Nephron (organoid): ENCODE measurements at regions not wholly inside any gene's neighbourhood (a gene's known extent, or its start where the extent isn't known, plus 50 kb on each side); places are given as distances from the start of the nearest gene placed in this dataset.
A peak's percentile ranks its signal among the peaks of the same experiment; 100 is the strongest.

Source experiments
- H3K27ac Mint-ChIP-seq, 3 experiments: 2 replicates each; pipeline ENCODE4 v1.8.0; 2020; ENCODE audit warnings: mixed read lengths in 3 of 3, mild to moderate bottlenecking in 2 of 3, moderate library complexity in 1 of 3
- H3K27me3 Mint-ChIP-seq: 2 replicates; pipeline ENCODE4 v1.8.0; 2021; ENCODE audit warnings: low read depth, mild to moderate bottlenecking, moderate library complexity, mixed read lengths
- H3K36me3 Mint-ChIP-seq: 2 replicates; pipeline ENCODE4 v1.8.0; 2020; ENCODE audit warnings: low read depth, mixed read lengths
- H3K4me1 Mint-ChIP-seq: 2 replicates; pipeline ENCODE4 v1.8.0; 2020; ENCODE audit warnings: mixed read lengths
- H3K4me3 Mint-ChIP-seq, 3 experiments: 2 replicates each; pipeline ENCODE4 v1.8.0; 2020; ENCODE audit warnings: mild to moderate bottlenecking in 3 of 3, mixed read lengths in 3 of 3, moderate library complexity in 2 of 3
- H3K9me3 Mint-ChIP-seq: 2 replicates; pipeline ENCODE4 v1.8.0; 2020; ENCODE audit warnings: mixed read lengths
- CTCF ChIP-seq, 3 experiments: fragments of 200-600 bp; sonication (generic); IDR thresholded peaks; one replicate each; pipeline ENCODE4 v1.5.0; 2021; ENCODE audit warnings: antibody characterized with exemption in 3 of 3; ENCODE audit not compliant: unreplicated experiment in 3 of 3

- no peak for TF ChIP-seq CTCF (IDR thresholded peaks at IDR 0.05; ENCODE audit: unreplicated experiment in 3 of 3)
- H3K9me3 Mint-ChIP-seq: no peaks in the 10 kb centered on the region
- no peaks in the 10 kb centered on the region for H3K36me3 Mint-ChIP-seq
- H3K27me3 Mint-ChIP-seq: peaks cover 17% of the 10 kb centered on the region
- H3K4me1 Mint-ChIP-seq: peaks cover 55% of the 10 kb centered on the region
- H3K27ac Mint-ChIP-seq: peak overlapping the region; percentile 97 to 99 (median 99)
- H3K4me3 Mint-ChIP-seq: peak overlapping the region; percentile 25 to 80 (median 47)
Measured at GRCh38 chr1:68294367-68295066, 62.2 kb upstream of the WLS start.

- H3K9me3 Mint-ChIP-seq: no peaks in the 10 kb centered on the region
- peaks cover 55% of the 10 kb centered on the region for H3K4me1 Mint-ChIP-seq
- no peaks in the 10 kb centered on the region for H3K36me3 Mint-ChIP-seq
- H3K27me3 Mint-ChIP-seq: peaks cover 17% of the 10 kb centered on the region
- H3K4me3 Mint-ChIP-seq: peak overlapping the region; percentile 57 to 80 (median 71)
- H3K27ac Mint-ChIP-seq: peak overlapping the region; percentile 97 to 99 (median 99)
- TF ChIP-seq CTCF (IDR thresholded peaks at IDR 0.05; ENCODE audit: unreplicated experiment in 3 of 3): no peak
Measured at GRCh38 chr1:68293609-68294366, 61.5 kb upstream of the WLS start.

GRCh38 chr1:68293122-68293521, 60.8 kb upstream of the WLS start:
- no peak for TF ChIP-seq CTCF (IDR thresholded peaks at IDR 0.05; ENCODE audit: unreplicated experiment in 3 of 3)
- Mint-ChIP-seq H3K27ac (peak overlapping the region; percentile 97 to 99 (median 99)), H3K36me3 (no peaks in the 10 kb centered on the region), H3K4me3 (peak overlapping the region; percentile 53 to 62 (median 57)), H3K27me3 (peaks cover 17% of the 10 kb centered on the region), H3K9me3 (no peaks in the 10 kb centered on the region), H3K4me1 (peaks cover 55% of the 10 kb centered on the region)

DNA sequence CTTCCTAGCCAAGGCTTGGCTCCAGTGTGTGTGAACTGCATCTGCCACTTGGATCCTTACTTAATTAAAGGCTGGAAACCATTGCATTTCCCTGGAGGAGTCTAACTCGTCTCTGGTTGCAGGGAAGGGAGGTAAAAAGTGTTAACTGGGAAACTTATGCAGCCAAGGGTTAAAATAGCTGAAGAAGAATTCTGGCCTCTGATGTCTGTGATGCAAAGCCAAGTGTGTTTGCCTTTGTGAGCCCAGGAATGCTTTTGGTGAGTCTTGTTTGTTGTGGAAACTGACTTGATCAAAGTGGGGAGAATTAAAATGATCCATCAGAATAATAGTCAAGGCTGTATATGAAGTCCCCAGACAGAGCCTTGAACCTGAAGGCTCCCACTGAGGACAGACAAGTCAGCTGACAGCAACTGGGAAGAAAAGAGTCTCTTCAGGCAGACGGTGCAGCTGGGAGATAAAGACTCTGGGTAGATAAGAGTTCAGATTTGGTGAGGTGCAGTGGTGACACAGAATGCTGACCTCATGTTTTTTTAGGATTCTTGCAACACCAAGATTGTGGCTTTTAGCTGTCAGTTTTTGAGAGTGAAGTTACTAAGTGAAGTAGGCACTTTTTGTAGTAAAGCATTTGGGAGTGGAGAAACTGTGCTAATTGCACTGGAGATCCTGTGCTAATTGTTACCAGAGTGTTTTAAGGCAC, 59.5 kb upstream of the WLS start:
- Mint-ChIP-seq H3K27me3 (peaks cover 10% of the 10 kb centered on the region), H3K9me3 (no peaks in the 10 kb centered on the region), H3K27ac (peak overlapping the region; percentile 97 to 99 (median 99)), H3K4me1 (peaks cover 49% of the 10 kb centered on the region), H3K36me3 (no peaks in the 10 kb centered on the region), H3K4me3 (peak overlapping the region in 1 of 3 experiments; percentile 29)
- TF ChIP-seq CTCF (IDR thresholded peaks at IDR 0.05; ENCODE audit: unreplicated experiment in 3 of 3): no peak

DNA sequence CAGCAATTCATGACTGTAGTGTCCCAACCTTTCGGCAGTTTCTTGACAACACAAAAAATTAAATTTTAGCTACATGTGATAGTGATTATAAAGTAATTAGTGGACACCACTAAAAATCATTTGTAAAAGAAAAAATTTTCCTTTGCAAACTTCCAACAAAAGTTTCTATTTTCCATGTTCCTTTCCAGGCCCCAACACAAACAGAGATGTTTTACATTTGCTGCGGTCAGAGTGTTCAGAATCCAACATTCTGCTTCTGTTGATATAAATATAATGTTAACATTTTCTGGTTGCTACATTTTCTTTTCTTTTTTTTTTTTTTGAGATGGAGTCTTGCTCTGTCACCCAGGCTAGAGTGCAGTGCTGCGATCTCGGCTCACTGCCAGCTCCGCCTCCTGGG, 54.9 kb upstream of the WLS start:
- no peaks in the 10 kb centered on the region for H3K9me3 Mint-ChIP-seq
- H3K27me3 Mint-ChIP-seq: no peaks in the 10 kb centered on the region
- no peak for TF ChIP-seq CTCF (IDR thresholded peaks at IDR 0.05; ENCODE audit: unreplicated experiment in 3 of 3)
- H3K4me3 Mint-ChIP-seq: no peak overlapping the region
- H3K4me1 Mint-ChIP-seq: peaks cover 9% of the 10 kb centered on the region
- H3K36me3 Mint-ChIP-seq: no peaks in the 10 kb centered on the region
- no peak overlapping the region for H3K27ac Mint-ChIP-seq
